ENCODE measurements at regions not wholly inside any gene's neighbourhood (a gene's known extent, or its start where the extent isn't known, plus 50 kb on each side); places are given as distances from the start of the nearest gene placed in this dataset.

GRCh38 chr3:159323848-159324247, 522.0 kb downstream of the MFSD1 start:
- TF ChIP-seq EP300 (IDR thresholded peaks at IDR 0.05; ENCODE audit: borderline replicate concordance in 1 of 2, low read depth in 1 of 2, low read length in 1 of 2) (no peak), CTCF (IDR thresholded peaks at IDR 0.05) (no peak), SMC3 (IDR thresholded peaks at IDR 0.05; ENCODE audit: low read depth, low read length) (no peak), YY1 (IDR thresholded peaks at IDR 0.05; ENCODE audit: low read depth) (no peak), REST (IDR thresholded peaks at IDR 0.05; ENCODE audit: low read depth, low read length) (no peak), POLR2AphosphoS5 (IDR thresholded peaks at IDR 0.05; ENCODE audit: low read depth, low read length) (no peak), MEF2A (IDR thresholded peaks at IDR 0.05; ENCODE audit: borderline replicate concordance, low read depth) (no peak)
